ENCODE measurements at regions not wholly inside any gene's neighbourhood (a gene's known extent, or its start where the extent isn't known, plus 50 kb on each side); places are given as distances from the start of the nearest gene placed in this dataset.
A peak's percentile ranks its signal among the peaks of the same experiment; 100 is the strongest.

GRCh38 chr9:88291056-88291455 lies 97.2 kb upstream of the SPIN1 start:
- peak in 1 of 2 donors; percentile 42 for DNase-seq
- intact Hi-C loops (cut with DNase I), result no loop called here
- Histone ChIP-seq H3K27ac (ENCODE audit: low read depth in 1 of 2, low read length in 2 of 2) (no peak overlapping the region), H3K9me3 (ENCODE audit: control insufficient read depth, low read length) (no peaks in the 10 kb centered on the region), H3K4me3 (ENCODE audit: low read length in 2 of 2) (no peak overlapping the region), H3K36me3 (ENCODE audit: control insufficient read depth in 1 of 2, insufficient read depth in 2 of 2, low read length in 1 of 2) (no peaks in the 10 kb centered on the region), H3K27me3 (ENCODE audit: control insufficient read depth in 1 of 2, insufficient read depth in 2 of 2, low read length in 1 of 2) (no peaks in the 10 kb centered on the region), H3K4me1 (ENCODE audit: control insufficient read depth in 1 of 2, insufficient read depth in 2 of 2, low read length in 2 of 2) (no peaks in the 10 kb centered on the region)
- 88 to 94% methylated on average over 7 of the region's 7 CpGs for WGBS, 2 donors
- no peak for ATAC-seq (ENCODE audit: low FRiP score)

- WGBS, 2 donors, result 82 to 85% methylated on average over 8 of the region's 8 CpGs
- DNase-seq, result peak in 1 of 2 donors; percentile 46
Observed at GRCh38 chr9:88289532-88289931, 98.7 kb upstream of the SPIN1 start.

GRCh38 chr9:88287972-88288371 lies 100.3 kb upstream of the SPIN1 start:
- ATAC-seq (ENCODE audit: low FRiP score) (no peak), DNase-seq (peak in 1 of 2 donors; percentile 47)
- Histone ChIP-seq H3K4me3 (ENCODE audit: low read length in 2 of 2) (no peak overlapping the region), H3K4me1 (ENCODE audit: control insufficient read depth in 1 of 2, insufficient read depth in 2 of 2, low read length in 2 of 2) (no peaks in the 10 kb centered on the region), H3K36me3 (ENCODE audit: control insufficient read depth in 1 of 2, insufficient read depth in 2 of 2, low read length in 1 of 2) (no peaks in the 10 kb centered on the region), H3K27ac (ENCODE audit: low read depth in 1 of 2, low read length in 2 of 2) (no peak overlapping the region), H3K9me3 (ENCODE audit: control insufficient read depth, low read length) (peaks cover 2% of the 10 kb centered on the region), H3K27me3 (ENCODE audit: control insufficient read depth in 1 of 2, insufficient read depth in 2 of 2, low read length in 1 of 2) (no peaks in the 10 kb centered on the region)
- intact Hi-C loops (cut with DNase I), result no loop called here
- 87 to 97% methylated on average over 2 of the region's 2 CpGs for WGBS, 2 donors

More at GRCh38 chr9:88289532-88289931, 98.7 kb upstream of the SPIN1 start:
- no peaks in the 10 kb centered on the region for H3K27me3 ChIP-seq (ENCODE audit: control insufficient read depth in 1 of 2, insufficient read depth in 2 of 2, low read length in 1 of 2)
- intact Hi-C loops (cut with DNase I), result no loop called here
- no peaks in the 10 kb centered on the region for H3K4me1 ChIP-seq (ENCODE audit: control insufficient read depth in 1 of 2, insufficient read depth in 2 of 2, low read length in 2 of 2)
- H3K36me3 ChIP-seq (ENCODE audit: control insufficient read depth in 1 of 2, insufficient read depth in 2 of 2, low read length in 1 of 2), result no peaks in the 10 kb centered on the region
- no peak for ATAC-seq (ENCODE audit: low FRiP score)
- H3K9me3 ChIP-seq (ENCODE audit: control insufficient read depth, low read length), result peaks cover 2% of the 10 kb centered on the region
- H3K27ac ChIP-seq (ENCODE audit: low read depth in 1 of 2, low read length in 2 of 2), result no peak overlapping the region
- H3K4me3 ChIP-seq (ENCODE audit: low read length in 2 of 2), result no peak overlapping the region

- no peaks in the 10 kb centered on the region for H3K36me3 ChIP-seq (ENCODE audit: control insufficient read depth in 1 of 2, insufficient read depth in 2 of 2, low read length in 1 of 2)
- 60 to 64% methylated on average over 10 of the region's 10 CpGs for WGBS, 2 donors
- intact Hi-C loops (cut with DNase I), result no loop called here
- no peak overlapping the region for H3K4me3 ChIP-seq (ENCODE audit: low read length in 2 of 2)
- DNase-seq, result peak in 1 of 2 donors; percentile 43
- no peak overlapping the region for H3K27ac ChIP-seq (ENCODE audit: low read depth in 1 of 2, low read length in 2 of 2)
- peaks cover 3% of the 10 kb centered on the region for H3K9me3 ChIP-seq (ENCODE audit: control insufficient read depth, low read length)
- ATAC-seq (ENCODE audit: low FRiP score), result no peak
- H3K4me1 ChIP-seq (ENCODE audit: control insufficient read depth in 1 of 2, insufficient read depth in 2 of 2, low read length in 2 of 2), result no peaks in the 10 kb centered on the region
- H3K27me3 ChIP-seq (ENCODE audit: control insufficient read depth in 1 of 2, insufficient read depth in 2 of 2, low read length in 1 of 2), result no peaks in the 10 kb centered on the region
Observed at GRCh38 chr9:88280816-88281382, 107.3 kb upstream of the SPIN1 start.

- 83 to 87% methylated on average over 12 of the region's 12 CpGs for WGBS, 2 donors
- Histone ChIP-seq H3K4me1 (ENCODE audit: control insufficient read depth in 1 of 2, insufficient read depth in 2 of 2, low read length in 2 of 2) (no peaks in the 10 kb centered on the region), H3K9me3 (ENCODE audit: control insufficient read depth, low read length) (peaks cover 1% of the 10 kb centered on the region), H3K4me3 (ENCODE audit: low read length in 2 of 2) (no peak overlapping the region), H3K27me3 (ENCODE audit: control insufficient read depth in 1 of 2, insufficient read depth in 2 of 2, low read length in 1 of 2) (no peaks in the 10 kb centered on the region), H3K36me3 (ENCODE audit: control insufficient read depth in 1 of 2, insufficient read depth in 2 of 2, low read length in 1 of 2) (no peaks in the 10 kb centered on the region), H3K27ac (ENCODE audit: low read depth in 1 of 2, low read length in 2 of 2) (no peak overlapping the region)
- intact Hi-C loops (cut with DNase I), result no loop called here
- DNase-seq (peak in 1 of 2 donors; percentile 45), ATAC-seq (ENCODE audit: low FRiP score) (no peak)
Observed at GRCh38 chr9:88278036-88278435, 110.2 kb upstream of the SPIN1 start.

GRCh38 chr9:88274078-88274477 lies 114.2 kb upstream of the SPIN1 start:
- Histone ChIP-seq H3K4me1 (ENCODE audit: control insufficient read depth in 1 of 2, insufficient read depth in 2 of 2, low read length in 2 of 2) (no peaks in the 10 kb centered on the region), H3K27me3 (ENCODE audit: control insufficient read depth in 1 of 2, insufficient read depth in 2 of 2, low read length in 1 of 2) (no peaks in the 10 kb centered on the region), H3K27ac (ENCODE audit: low read depth in 1 of 2, low read length in 2 of 2) (no peak overlapping the region), H3K9me3 (ENCODE audit: control insufficient read depth, low read length) (no peaks in the 10 kb centered on the region), H3K36me3 (ENCODE audit: control insufficient read depth in 1 of 2, insufficient read depth in 2 of 2, low read length in 1 of 2) (no peaks in the 10 kb centered on the region), H3K4me3 (ENCODE audit: low read length in 2 of 2) (no peak overlapping the region)
- no peak for ATAC-seq (ENCODE audit: low FRiP score)
- 86 to 88% methylated on average over 2 of the region's 2 CpGs for WGBS, 2 donors
- no peak for DNase-seq
- intact Hi-C loops (cut with DNase I), result no loop called here

GRCh38 chr9:88272986-88273385 lies 115.3 kb upstream of the SPIN1 start:
- ATAC-seq (ENCODE audit: low FRiP score) (no peak), DNase-seq (no peak)
- Histone ChIP-seq H3K27ac (ENCODE audit: low read depth in 1 of 2, low read length in 2 of 2) (no peak overlapping the region), H3K36me3 (ENCODE audit: control insufficient read depth in 1 of 2, insufficient read depth in 2 of 2, low read length in 1 of 2) (no peaks in the 10 kb centered on the region), H3K4me3 (ENCODE audit: low read length in 2 of 2) (no peak overlapping the region), H3K27me3 (ENCODE audit: control insufficient read depth in 1 of 2, insufficient read depth in 2 of 2, low read length in 1 of 2) (no peaks in the 10 kb centered on the region), H3K9me3 (ENCODE audit: control insufficient read depth, low read length) (no peaks in the 10 kb centered on the region), H3K4me1 (ENCODE audit: control insufficient read depth in 1 of 2, insufficient read depth in 2 of 2, low read length in 2 of 2) (no peaks in the 10 kb centered on the region)
- WGBS, 2 donors, result 94 to 96% methylated on average over 6 of the region's 6 CpGs
- intact Hi-C loops (cut with DNase I), result no loop called here

GRCh38 chr9:88270413-88270812 lies 117.8 kb upstream of the SPIN1 start:
- ATAC-seq (ENCODE audit: low FRiP score), result no peak
- Histone ChIP-seq H3K36me3 (ENCODE audit: control insufficient read depth in 1 of 2, insufficient read depth in 2 of 2, low read length in 1 of 2) (no peaks in the 10 kb centered on the region), H3K4me1 (ENCODE audit: control insufficient read depth in 1 of 2, insufficient read depth in 2 of 2, low read length in 2 of 2) (no peaks in the 10 kb centered on the region), H3K27ac (ENCODE audit: low read depth in 1 of 2, low read length in 2 of 2) (no peak overlapping the region), H3K27me3 (ENCODE audit: control insufficient read depth in 1 of 2, insufficient read depth in 2 of 2, low read length in 1 of 2) (no peaks in the 10 kb centered on the region), H3K4me3 (ENCODE audit: low read length in 2 of 2) (no peak overlapping the region), H3K9me3 (ENCODE audit: control insufficient read depth, low read length) (no peaks in the 10 kb centered on the region)
- intact Hi-C loops (cut with DNase I), result no loop called here
- 74 to 77% methylated on average over 3 of the region's 3 CpGs for WGBS, 2 donors
- no peak for DNase-seq

- Histone ChIP-seq H3K27me3 (ENCODE audit: control insufficient read depth in 1 of 2, insufficient read depth in 2 of 2, low read length in 1 of 2) (no peaks in the 10 kb centered on the region), H3K4me1 (ENCODE audit: control insufficient read depth in 1 of 2, insufficient read depth in 2 of 2, low read length in 2 of 2) (no peaks in the 10 kb centered on the region), H3K27ac (ENCODE audit: low read depth in 1 of 2, low read length in 2 of 2) (no peak overlapping the region), H3K4me3 (ENCODE audit: low read length in 2 of 2) (no peak overlapping the region), H3K36me3 (ENCODE audit: control insufficient read depth in 1 of 2, insufficient read depth in 2 of 2, low read length in 1 of 2) (no peaks in the 10 kb centered on the region), H3K9me3 (ENCODE audit: control insufficient read depth, low read length) (no peaks in the 10 kb centered on the region)
- DNase-seq (no peak), ATAC-seq (ENCODE audit: low FRiP score) (no peak)
- intact Hi-C loops (cut with DNase I), result no loop called here
Observed at GRCh38 chr9:88268886-88269285, 119.4 kb upstream of the SPIN1 start.

All from aorta (tissue), 5 donors.